ENCODE measurements at regions not wholly inside any gene's neighbourhood (a gene's known extent, or its start where the extent isn't known, plus 50 kb on each side); places are given as distances from the start of the nearest gene placed in this dataset.

DNA sequence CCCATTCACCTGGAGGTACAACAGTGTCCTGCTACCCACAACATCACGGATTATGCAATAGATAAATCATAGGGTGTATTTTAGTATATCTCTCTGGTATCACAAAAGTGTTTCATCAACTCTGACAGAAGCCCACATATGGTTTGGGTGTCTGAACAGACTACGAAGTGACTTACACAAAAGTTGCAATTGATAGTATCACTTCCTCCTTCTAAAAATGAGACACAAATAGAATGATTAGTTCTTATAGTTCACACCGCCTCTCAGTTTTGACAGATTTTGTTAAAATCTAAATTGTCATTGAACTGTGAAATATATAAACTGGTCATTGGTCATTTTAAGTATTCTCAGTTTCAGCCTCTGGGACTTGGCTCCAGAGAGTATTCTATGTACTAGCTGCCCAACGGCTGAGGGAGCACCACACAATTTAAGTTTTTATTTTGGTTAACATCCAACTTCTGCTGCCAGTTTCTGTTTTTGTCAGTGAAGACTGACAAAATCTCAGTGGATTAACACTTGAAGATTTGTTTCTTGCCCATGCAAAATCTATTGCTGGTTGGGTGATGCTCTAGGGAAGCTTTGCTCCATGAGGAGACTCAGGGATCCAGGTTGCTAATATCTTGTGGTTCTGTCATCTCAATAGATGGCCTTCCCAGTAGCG, 113.8 kb upstream of the PUDP start:
- DNase-seq (ENCODE audit: low spot score): no peak
- peaks cover 3% of the 10 kb centered on the region for H3K27me3 Mint-ChIP-seq (ENCODE audit: unreplicated experiment)
- H3K4me3 Mint-ChIP-seq (ENCODE audit: unreplicated experiment): no peak overlapping the region
- H3K9me3 Mint-ChIP-seq (ENCODE audit: unreplicated experiment): no peaks in the 10 kb centered on the region
- H3K27ac Mint-ChIP-seq (ENCODE audit: unreplicated experiment): no peak overlapping the region
- H3K36me3 Mint-ChIP-seq (ENCODE audit: low read depth, unreplicated experiment): no peaks in the 10 kb centered on the region
- TF ChIP-seq, protein P1, sequence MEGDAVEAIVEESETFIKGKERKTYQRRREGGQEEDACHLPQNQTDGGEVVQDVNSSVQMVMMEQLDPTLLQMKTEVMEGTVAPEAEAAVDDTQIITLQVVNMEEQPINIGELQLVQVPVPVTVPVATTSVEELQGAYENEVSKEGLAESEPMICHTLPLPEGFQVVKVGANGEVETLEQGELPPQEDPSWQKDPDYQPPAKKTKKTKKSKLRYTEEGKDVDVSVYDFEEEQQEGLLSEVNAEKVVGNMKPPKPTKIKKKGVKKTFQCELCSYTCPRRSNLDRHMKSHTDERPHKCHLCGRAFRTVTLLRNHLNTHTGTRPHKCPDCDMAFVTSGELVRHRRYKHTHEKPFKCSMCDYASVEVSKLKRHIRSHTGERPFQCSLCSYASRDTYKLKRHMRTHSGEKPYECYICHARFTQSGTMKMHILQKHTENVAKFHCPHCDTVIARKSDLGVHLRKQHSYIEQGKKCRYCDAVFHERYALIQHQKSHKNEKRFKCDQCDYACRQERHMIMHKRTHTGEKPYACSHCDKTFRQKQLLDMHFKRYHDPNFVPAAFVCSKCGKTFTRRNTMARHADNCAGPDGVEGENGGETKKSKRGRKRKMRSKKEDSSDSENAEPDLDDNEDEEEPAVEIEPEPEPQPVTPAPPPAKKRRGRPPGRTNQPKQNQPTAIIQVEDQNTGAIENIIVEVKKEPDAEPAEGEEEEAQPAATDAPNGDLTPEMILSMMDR (IDR thresholded peaks at IDR 0.05; ENCODE audit: unreplicated experiment): no peak
- H3K4me1 Mint-ChIP-seq (ENCODE audit: unreplicated experiment): no peaks in the 10 kb centered on the region

- Mint-ChIP-seq H3K4me1 (ENCODE audit: unreplicated experiment) (no peaks in the 10 kb centered on the region), H3K4me3 (ENCODE audit: unreplicated experiment) (no peak overlapping the region), H3K36me3 (ENCODE audit: low read depth, unreplicated experiment) (peaks cover 7% of the 10 kb centered on the region), H3K27me3 (ENCODE audit: unreplicated experiment) (peaks cover 4% of the 10 kb centered on the region), H3K27ac (ENCODE audit: unreplicated experiment) (no peak overlapping the region), H3K9me3 (ENCODE audit: unreplicated experiment) (no peaks in the 10 kb centered on the region)
- TF ChIP-seq, protein P1 (IDR thresholded peaks at IDR 0.05; ENCODE audit: unreplicated experiment): no peak
- DNase-seq (ENCODE audit: low spot score): no peak
Observed at GRCh38 chrX:7254144-7254543, 106.2 kb upstream of the PUDP start.

DNA sequence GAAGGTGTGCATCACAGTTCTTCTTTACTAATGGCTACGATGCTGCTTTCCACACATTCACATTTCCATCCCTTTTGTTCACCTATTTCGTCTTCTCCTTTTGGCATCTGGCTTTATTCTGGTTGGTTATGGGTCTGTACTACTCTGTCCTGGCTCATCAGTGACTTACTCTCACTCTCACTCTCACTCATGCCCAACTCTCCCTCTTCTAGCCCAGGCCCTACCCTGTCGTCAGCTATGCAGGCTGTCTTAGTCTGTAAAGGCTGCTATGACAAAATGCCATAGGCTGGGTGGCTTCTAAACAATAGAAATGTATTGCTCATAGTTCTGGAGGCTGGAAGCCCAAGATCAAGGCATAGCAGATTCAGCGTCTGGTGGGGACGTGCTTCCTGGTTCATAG, 105.6 kb upstream of the PUDP start:
- peak overlapping the region; percentile 65 for H3K4me3 Mint-ChIP-seq (ENCODE audit: unreplicated experiment)
- H3K27ac Mint-ChIP-seq (ENCODE audit: unreplicated experiment): no peak overlapping the region
- no peaks in the 10 kb centered on the region for H3K9me3 Mint-ChIP-seq (ENCODE audit: unreplicated experiment)
- no peaks in the 10 kb centered on the region for H3K4me1 Mint-ChIP-seq (ENCODE audit: unreplicated experiment)
- H3K36me3 Mint-ChIP-seq (ENCODE audit: low read depth, unreplicated experiment): peaks cover 7% of the 10 kb centered on the region
- no peak for DNase-seq (ENCODE audit: low spot score)
- H3K27me3 Mint-ChIP-seq (ENCODE audit: unreplicated experiment): peaks cover 4% of the 10 kb centered on the region
- TF ChIP-seq, protein P1 (IDR thresholded peaks at IDR 0.05; ENCODE audit: unreplicated experiment): no peak

DNA sequence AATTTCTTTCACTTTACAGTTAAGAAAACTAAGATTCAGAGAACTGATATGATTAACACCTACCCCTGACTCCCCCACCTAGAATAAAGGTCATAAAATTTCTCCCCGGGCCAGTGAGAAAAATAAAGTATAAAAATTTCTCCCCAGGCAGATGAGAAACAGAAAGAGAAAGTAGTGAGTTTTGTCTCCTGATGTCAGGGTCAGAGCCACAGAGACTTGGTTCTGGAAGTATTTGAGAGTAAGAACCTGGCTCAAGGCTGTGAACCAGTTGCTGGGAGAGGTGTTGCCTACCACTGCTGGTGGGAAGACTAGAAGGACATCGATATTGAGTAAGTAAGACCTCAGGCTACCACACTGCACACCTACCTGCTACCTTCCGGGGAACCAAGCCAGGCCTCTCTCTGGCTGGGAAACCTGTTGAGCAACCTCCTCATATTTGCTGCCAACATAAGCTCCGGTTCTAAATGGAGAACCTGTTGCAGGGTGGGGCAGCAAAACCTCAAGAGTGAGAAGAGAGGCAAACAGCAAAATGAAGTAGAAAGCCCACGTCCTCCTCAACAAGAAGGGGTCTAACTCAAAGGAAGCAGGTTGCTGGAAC, 104.2 kb upstream of the PUDP start:
- peaks cover 1% of the 10 kb centered on the region for H3K27me3 Mint-ChIP-seq (ENCODE audit: unreplicated experiment)
- peaks cover 7% of the 10 kb centered on the region for H3K36me3 Mint-ChIP-seq (ENCODE audit: low read depth, unreplicated experiment)
- no peaks in the 10 kb centered on the region for H3K4me1 Mint-ChIP-seq (ENCODE audit: unreplicated experiment)

DNA sequence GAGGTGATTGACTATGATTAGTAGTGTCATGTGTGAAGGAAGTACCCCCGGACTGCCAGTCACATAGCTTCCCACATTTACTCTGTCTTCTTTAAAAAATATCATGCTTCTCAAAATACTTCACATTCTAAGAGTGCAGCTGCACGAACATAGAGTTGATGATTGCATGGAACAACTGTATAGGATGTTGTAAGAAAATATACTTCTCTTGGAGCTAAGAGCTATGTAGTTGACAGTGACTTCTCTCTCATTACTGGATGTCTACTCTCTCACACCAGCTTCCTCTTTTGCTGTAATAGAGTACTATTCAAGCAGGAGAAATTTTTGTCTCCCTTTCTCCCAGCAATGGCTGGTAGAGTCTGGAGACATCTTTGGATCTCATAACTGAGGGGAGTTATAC, 99.4 kb upstream of the PUDP start:
- Mint-ChIP-seq H3K27me3 (ENCODE audit: unreplicated experiment) (no peaks in the 10 kb centered on the region), H3K27ac (ENCODE audit: unreplicated experiment) (no peak overlapping the region), H3K9me3 (ENCODE audit: unreplicated experiment) (no peaks in the 10 kb centered on the region), H3K4me3 (ENCODE audit: unreplicated experiment) (no peak overlapping the region), H3K36me3 (ENCODE audit: low read depth, unreplicated experiment) (no peaks in the 10 kb centered on the region), H3K4me1 (ENCODE audit: unreplicated experiment) (no peaks in the 10 kb centered on the region)
- DNase-seq (ENCODE audit: low spot score): no peak
- TF ChIP-seq, protein P1 (IDR thresholded peaks at IDR 0.05; ENCODE audit: unreplicated experiment): no peak

More for the DNA sequence above, 104.2 kb upstream of the PUDP start:
- no peak overlapping the region for H3K27ac Mint-ChIP-seq (ENCODE audit: unreplicated experiment)
- TF ChIP-seq, protein P1 (IDR thresholded peaks at IDR 0.05; ENCODE audit: unreplicated experiment): no peak
- H3K4me3 Mint-ChIP-seq (ENCODE audit: unreplicated experiment): no peak overlapping the region
- no peaks in the 10 kb centered on the region for H3K9me3 Mint-ChIP-seq (ENCODE audit: unreplicated experiment)
- no peak for DNase-seq (ENCODE audit: low spot score)

Measured in endothelial cell (in vitro differentiated cells).